GM18858 (cell line): ENCODE measurements at regions not wholly inside any gene's neighbourhood (a gene's known extent, or its start where the extent isn't known, plus 50 kb on each side); places are given as distances from the start of the nearest gene placed in this dataset.

Experiments
- ATAC-seq: cut with Tn5 transposase; IDR thresholded peaks from one replicate; pipeline ENCODE4 v1.9.1; 2021; ENCODE audit not compliant: unreplicated experiment

DNA sequence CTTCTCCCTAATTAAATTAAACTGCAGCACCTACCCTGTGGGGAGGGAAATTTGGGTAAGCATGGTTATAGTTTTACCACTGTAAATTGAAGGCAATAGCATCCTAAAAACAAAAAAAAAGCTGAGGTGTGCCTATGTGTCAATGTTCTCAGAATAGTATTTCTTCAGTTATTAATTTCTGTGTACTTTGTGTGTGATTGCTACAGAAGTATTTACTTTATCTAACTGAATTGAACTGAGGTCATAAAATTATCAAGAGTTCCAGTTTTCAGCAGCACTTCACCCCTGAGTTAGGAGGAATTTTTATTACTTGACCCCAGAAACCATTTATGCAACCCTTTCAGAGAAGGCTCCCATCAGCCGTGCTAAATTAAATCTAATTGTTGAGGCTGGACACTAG, 333.6 kb upstream of the ALCAM start:
- no peak for ATAC-seq

- ATAC-seq = no peak
Observed at GRCh38 chr3:105039004-105039403, 327.7 kb upstream of the ALCAM start.

GRCh38 chr3:105040026-105040622, 326.6 kb upstream of the ALCAM start:
- no peak for ATAC-seq

GRCh38 chr3:105042586-105042985, 324.1 kb upstream of the ALCAM start:
- ATAC-seq = no peak

DNA sequence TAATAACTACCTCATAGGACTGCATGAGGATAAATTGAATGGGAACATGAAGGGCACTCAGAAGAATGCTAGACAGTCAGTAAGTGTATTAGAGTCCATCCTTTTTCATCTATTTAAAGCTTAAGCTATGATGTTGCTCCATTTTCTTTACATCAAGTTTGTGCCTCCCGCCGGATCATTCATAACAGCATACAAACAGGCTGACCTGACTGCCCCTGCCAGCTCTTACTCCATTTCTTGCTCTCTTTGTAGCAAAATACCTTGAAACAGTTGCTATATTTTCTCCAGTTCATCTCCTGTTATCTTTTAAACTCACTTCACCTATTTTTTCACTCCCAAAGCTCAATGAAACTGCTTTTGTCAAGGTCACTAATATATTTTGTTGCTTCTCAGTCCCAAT, 315.6 kb upstream of the ALCAM start:
- no peak for ATAC-seq

DNA sequence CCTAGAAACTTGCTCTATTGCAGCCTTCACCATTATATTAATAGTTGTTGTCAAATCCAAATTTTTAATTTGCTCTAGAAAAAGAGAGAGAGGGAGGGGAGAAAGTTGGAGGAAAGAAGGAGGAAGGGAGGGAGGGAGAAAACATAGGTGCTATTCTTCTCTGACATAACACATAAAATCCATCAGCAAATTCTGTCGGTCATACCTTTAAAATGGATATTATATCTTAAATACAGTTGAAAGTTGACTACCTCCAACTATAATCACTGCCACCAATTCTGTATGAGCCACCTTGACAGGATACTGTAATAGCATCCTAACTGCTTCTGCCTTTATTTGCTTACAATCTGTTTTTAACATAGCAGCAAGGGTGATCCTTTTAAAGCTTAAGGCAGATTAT, 314.7 kb upstream of the ALCAM start:
- ATAC-seq = no peak

- ATAC-seq = no peak
Observed at GRCh38 chr3:105062853-105063252, 303.9 kb upstream of the ALCAM start.

GRCh38 chr3:105065895-105066839, 300.5 kb upstream of the ALCAM start:
- no peak for ATAC-seq

DNA sequence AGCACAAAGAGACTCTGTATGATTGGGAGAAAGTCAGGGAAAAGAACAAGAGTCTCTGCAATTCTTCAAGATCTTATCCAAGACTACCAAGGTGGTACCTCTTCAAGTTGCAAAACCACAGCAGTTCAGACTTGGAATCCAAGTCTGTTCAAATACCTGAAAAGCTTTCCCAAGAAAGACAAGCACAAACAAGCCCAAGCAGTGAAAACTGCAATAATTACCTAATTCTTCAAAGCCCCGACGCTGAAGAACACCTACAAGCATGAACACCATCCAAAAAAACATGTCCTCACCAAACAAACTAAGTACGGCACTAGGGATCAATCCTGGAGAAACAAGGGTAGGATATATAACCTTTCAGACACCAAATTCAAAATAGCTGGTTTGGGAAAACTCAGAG, 299.3 kb upstream of the ALCAM start:
- no peak for ATAC-seq

DNA sequence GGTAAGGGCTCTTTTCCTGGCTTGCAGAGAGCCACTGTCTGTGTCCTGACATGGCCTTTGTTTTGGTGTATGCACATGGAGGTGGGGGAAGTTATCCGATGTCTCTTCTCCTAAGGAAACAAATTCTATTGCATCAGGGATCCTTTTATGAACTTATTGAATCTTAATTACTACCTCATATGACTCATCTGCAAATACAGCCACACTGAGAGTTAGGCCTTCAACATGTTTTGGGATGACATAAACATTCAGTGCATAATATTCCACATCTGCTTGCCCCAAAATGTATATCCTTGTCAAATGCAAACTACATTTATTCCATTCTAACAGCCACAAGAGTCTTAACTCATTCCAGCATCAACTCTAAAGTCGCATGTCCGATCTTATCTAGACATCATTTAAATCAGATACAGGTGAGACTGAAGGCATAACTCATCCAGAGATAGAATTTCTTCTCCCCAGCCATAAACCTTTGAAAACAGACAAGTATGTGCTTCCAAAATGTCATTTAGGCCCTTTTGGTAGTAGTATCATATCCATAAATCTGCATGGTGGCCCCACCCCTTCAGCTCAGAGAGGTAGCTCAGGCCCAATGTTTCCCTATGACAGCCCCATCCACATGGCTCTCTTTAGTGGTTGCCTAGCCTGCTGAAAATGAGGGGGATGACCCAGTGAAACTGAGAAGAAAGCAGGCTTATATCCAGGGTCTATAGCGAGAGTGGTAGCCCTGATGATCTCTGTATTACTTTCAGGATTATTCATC, 289.5 kb upstream of the ALCAM start:
- no peak for ATAC-seq

DNA sequence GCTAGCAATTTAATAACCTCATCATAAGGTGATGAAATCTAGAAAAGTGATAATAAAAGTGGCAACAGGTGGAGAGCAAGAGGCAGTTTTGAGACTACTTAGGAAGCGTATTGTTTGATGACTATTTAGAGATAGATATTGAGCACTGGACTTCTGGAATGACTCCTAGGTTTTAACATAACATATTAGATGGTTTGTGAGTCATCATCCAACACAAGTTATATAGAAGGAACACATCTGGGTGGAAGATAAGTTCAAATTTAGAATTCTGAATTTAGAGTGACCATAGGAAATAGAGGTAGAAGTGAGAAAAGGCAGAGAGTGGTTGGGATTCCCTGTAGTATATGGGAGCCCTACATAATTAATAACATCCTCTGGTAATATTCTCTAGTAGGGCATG, 282.8 kb upstream of the ALCAM start:
- ATAC-seq = no peak

DNA sequence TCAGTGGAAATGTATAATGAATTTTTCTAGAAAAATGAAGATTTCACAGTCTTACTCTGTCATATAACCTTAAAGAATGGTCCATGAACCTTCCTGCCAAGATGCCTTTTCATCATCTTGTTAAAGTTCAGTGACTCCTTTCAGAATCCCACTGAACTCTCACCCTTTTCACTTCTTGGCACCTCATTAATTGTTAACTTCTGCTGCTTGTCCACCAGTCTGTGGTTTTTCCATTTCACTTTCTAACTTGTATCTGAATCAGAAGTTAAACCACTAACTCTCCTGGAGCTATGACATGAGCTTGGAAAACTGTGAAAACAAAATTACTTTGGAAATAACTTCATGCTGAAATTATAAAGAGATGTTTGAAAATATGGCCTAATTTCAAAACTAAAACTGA, 281.2 kb upstream of the ALCAM start:
- ATAC-seq = no peak

- ATAC-seq = no peak
Observed at GRCh38 chr3:105093371-105094252, 273.1 kb upstream of the ALCAM start.

DNA sequence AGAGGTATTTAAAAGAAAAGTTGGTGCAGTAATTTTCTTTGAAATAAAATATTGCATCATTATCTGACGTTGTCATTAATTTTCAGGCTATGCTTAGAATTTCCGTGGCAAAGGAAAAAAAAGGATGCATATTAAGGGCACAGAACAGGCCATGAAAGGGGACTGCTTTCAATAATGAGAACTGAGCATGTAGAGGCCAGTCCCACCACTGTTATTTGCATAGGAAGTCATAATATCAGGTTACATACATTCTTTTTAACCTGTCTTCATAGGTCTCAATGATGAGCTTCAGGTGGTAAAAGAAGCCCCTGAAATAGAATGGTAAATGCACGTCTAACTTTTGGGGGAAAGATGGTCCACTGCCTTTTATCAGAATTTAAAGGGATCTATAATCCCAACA, 272.1 kb upstream of the ALCAM start:
- no peak for ATAC-seq

DNA sequence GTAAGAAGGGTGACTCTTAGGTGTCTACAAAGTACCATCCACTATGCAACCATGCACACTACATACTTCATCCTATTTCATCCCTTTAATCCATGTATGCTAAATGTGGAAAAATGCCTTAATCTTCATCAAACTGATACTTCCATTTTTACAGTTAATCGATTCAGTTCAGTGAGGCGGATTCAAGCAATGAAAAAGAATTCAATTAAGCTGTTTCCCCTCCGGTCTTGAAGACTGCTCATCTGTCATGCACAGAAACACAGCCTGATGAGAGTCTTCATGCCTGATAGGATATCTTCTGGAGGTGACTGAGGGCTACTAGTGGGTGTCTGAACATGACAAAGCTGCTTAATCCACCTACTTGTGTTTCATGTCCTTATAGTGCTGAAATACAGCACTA, 270.6 kb upstream of the ALCAM start:
- no peak for ATAC-seq

- no peak for ATAC-seq
Observed at GRCh38 chr3:105101603-105102002, 265.1 kb upstream of the ALCAM start.

GRCh38 chr3:105103139-105103538, 263.6 kb upstream of the ALCAM start:
- ATAC-seq = no peak

GRCh38 chr3:105108823-105109222, 257.9 kb upstream of the ALCAM start:
- ATAC-seq = no peak

DNA sequence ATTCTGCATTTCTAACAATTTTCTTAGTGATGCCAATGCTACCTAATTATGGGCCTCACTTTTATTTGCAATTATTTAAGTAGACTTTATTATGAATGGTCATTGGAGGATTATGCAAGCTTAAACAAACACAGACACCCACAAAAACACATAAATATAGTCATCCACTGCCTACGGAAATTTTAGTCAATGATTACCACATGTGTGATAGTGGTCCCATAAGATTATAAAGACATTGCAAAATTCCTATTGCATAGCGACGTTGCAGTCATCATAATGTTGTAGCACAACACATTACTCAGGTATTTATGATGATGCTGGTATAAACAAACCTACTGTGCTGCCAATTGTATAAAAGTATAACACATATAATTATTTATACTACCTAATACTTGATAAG, 247.8 kb upstream of the ALCAM start:
- no peak for ATAC-seq

DNA sequence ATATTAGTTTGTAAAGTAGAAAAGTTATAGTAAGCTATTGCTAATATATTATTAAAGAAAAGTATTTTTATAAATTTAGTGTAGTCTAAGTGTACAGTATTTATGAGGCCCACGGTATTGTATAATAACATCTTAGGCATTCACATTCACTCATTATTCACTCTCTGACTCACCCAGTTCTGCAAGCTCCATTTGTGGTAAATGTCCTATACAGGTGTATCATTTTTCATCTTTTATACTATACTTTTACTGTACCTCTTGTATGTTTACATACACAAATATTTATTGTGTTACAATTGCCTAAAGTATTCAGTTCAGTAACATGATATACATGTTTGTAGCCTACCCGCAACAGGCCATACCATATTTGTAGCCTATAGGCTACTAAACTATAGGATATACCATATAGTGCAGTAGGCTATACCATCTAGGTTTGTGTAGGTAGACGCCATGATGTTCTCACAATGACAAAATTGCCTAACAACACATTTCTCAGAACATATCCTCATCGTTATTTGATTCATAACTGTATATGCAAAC, 246.8 kb upstream of the ALCAM start:
- ATAC-seq = no peak

DNA sequence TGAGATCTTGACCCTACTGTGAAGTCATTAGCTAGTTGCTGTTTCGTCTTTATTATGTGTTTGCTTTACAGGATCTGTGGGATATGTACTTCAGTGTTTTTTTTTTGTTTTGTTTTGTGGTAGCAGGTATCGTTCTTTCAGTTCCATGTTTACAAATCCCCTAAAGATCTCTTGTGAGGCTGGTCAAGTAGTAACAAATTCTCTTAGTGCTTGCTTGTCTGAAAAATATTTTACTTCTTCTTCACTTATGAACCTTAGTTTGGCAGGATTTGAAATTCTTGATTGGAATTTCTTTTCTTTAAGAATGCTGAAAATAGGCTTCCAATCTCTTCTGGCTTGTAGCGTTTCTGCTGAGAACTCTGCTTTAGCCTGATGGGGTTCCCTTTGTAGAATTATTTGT, 235.8 kb upstream of the ALCAM start:
- ATAC-seq = no peak
